H7 (cell line): ENCODE measurements at regions not wholly inside any gene's neighbourhood (a gene's known extent, or its start where the extent isn't known, plus 50 kb on each side); places are given as distances from the start of the nearest gene placed in this dataset.

Experiments used
- DNase-seq: peaks from one replicate; pipeline ENCODE4 v3.0.0; 2012
- H3K27me3 ChIP-seq: 2 replicates; pipeline ENCODE4 v1.6.0; 2011; ENCODE audit warnings: mild to moderate bottlenecking, low read length; ENCODE audit not compliant: control insufficient read depth, insufficient read depth
- H3K36me3 ChIP-seq: replicated peaks from 2 replicates; pipeline ENCODE4 v1.5.1; 2011; ENCODE audit warnings: low read length; ENCODE audit not compliant: control insufficient read depth, insufficient read depth
- H3K4me3 ChIP-seq: 2 replicates; pipeline ENCODE4 v1.5.1; 2011; ENCODE audit warnings: low read depth, mild to moderate bottlenecking, control low read depth, low read length, moderate library complexity; ENCODE audit not compliant: insufficient read depth

GRCh38 chrX:69258893-69259292, 93.6 kb upstream of the PJA1 start:
- Histone ChIP-seq H3K4me3 (no peak overlapping the region), H3K27me3 (peaks cover 32% of the 10 kb centered on the region), H3K36me3 (no peaks in the 10 kb centered on the region)
- no peak for DNase-seq

DNA sequence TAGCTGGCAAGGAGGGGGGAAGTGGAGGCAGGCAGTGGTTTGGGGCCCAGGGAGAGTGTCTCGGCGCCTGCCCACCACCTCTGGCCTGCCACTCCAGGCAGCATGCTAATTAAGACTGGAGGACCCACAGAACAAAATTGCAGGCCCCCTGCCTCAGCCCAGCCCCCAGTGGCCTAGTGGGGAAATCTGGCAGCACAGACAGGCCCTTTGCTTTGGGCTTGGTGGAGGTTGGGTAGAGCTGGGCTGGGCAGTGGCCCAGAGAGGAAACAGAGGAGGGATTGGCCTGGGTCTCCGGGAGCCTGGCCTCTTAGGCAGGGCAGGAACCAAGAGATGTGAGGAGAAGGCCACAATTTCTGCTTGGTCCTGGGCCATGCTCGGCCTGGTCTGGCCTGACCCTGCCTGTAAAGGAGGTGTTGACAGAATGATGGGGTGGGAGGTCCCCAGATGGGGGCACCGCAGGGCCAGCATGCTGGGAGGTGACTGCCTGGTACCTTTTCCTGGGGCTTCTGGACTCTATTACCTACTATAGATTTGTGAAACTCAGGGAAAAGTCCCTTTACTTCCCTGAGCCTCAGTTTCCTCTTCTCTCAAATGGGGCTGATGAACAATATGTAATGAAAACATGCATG, 92.4 kb upstream of the PJA1 start:
- Histone ChIP-seq H3K4me3 (no peak overlapping the region), H3K27me3 (peaks cover 25% of the 10 kb centered on the region), H3K36me3 (no peaks in the 10 kb centered on the region)
- DNase-seq: no peak

- no peak overlapping the region for H3K4me3 ChIP-seq
- H3K36me3 ChIP-seq: no peaks in the 10 kb centered on the region
- H3K27me3 ChIP-seq: peaks cover 15% of the 10 kb centered on the region
- DNase-seq: no peak
These were observed 91.0 kb upstream of the PJA1 start for GRCh38 chrX:69256291-69256565.

DNA sequence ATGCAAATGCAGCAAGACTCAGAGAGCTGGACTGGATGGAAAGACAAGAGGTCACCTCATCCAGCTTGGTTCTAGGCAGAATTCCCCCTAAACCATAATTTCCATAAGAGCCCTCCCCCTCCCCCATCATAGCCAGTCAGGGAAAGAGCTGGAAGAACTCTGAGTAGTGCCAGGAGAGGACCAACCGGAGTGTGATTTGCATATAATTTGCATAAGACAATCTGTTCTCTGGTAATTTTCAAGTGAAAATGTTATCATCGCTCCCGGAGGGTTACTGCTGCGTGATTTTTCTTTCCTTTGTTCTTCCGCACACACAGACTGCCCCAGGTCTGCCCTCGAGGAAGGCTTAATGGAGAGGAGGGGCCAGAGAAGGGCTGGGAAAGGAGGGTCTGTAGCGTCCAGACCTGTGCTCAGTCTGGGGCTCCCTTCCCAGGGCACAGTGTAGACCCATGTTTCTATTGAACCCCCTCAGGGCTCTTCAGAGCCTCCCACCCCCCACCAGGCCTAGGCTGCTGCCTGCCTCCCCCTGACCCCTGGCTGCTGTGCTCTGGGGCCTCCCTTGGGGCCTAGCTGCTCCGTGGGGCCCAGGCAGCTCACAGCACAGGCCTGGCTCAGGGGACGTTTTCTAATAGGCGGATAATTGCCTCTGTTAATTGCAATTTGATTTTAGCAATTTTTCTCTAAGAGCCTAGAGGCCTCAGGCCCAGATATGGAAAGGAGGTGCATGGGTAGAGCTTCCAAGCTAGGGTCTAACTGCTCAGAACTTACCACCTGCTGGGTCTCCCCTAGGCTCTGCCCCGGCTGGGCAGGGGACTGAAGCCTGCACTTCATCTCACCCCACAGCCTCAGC, 90.4 kb upstream of the PJA1 start:
- Histone ChIP-seq H3K4me3 (no peak overlapping the region), H3K27me3 (peaks cover 11% of the 10 kb centered on the region), H3K36me3 (no peaks in the 10 kb centered on the region)
- DNase-seq: no peak

DNA sequence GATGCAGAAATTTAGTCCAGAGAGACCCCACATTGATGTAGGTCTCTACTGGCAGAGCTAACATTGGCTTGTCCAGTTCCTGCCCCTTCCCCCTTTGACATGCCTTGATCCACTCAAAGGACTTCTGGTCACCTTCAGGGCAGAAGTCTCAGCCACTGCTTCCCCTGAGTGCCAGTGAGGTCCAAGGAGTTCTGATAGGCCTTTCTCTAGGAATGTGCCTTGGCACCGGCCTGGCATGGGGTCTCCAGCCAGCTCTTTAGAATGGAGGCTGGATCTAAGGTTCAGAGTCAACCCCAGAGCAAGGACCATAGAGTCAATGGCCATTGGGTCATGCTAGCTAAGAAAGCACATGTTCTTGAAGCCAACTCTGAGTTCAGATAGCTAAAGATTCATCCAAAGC, 88.6 kb upstream of the PJA1 start:
- no peaks in the 10 kb centered on the region for H3K36me3 ChIP-seq
- 0 out of 2 replicates have a peak, but pooled peaks cover 4% of the 10 kb centered on the region for H3K27me3 ChIP-seq
- H3K4me3 ChIP-seq: no peak overlapping the region
- no peak for DNase-seq

- Histone ChIP-seq H3K36me3 (no peaks in the 10 kb centered on the region), H3K27me3 (peaks cover 3% of the 10 kb centered on the region; the same call in 1 of the 2 replicates), H3K4me3 (no peak overlapping the region)
- DNase-seq: no peak
These were observed 78.0 kb upstream of the PJA1 start for GRCh38 chrX:69243276-69243675.

- no peak overlapping the region for H3K4me3 ChIP-seq
- H3K36me3 ChIP-seq: no peaks in the 10 kb centered on the region
These were observed 73.6 kb upstream of the PJA1 start for GRCh38 chrX:69238887-69239231.

GRCh38 chrX:69238114-69238886, 73.0 kb upstream of the PJA1 start:
- H3K27me3 ChIP-seq: peaks cover 3% of the 10 kb centered on the region; the same call in 1 of the 2 replicates
- H3K4me3 ChIP-seq: no peak overlapping the region
- H3K36me3 ChIP-seq: no peaks in the 10 kb centered on the region
- no peak for DNase-seq

More at GRCh38 chrX:69238887-69239231, 73.6 kb upstream of the PJA1 start:
- no peak for DNase-seq
- H3K27me3 ChIP-seq: peaks cover 3% of the 10 kb centered on the region; the same call in 1 of the 2 replicates

GRCh38 chrX:69237236-69237635, 72.0 kb upstream of the PJA1 start:
- H3K36me3 ChIP-seq: no peaks in the 10 kb centered on the region
- H3K4me3 ChIP-seq: no peak overlapping the region
- H3K27me3 ChIP-seq: peaks cover 2% of the 10 kb centered on the region; the same call in 1 of the 2 replicates
- DNase-seq: no peak

- DNase-seq: no peak
- Histone ChIP-seq H3K27me3 (no peaks in the 10 kb centered on the region), H3K36me3 (no peaks in the 10 kb centered on the region), H3K4me3 (no peak overlapping the region)
These were observed 71.4 kb upstream of the PJA1 start for GRCh38 chrX:69236641-69237040.

- H3K36me3 ChIP-seq: no peaks in the 10 kb centered on the region
- no peaks in the 10 kb centered on the region for H3K27me3 ChIP-seq
- H3K4me3 ChIP-seq: no peak overlapping the region
- no peak for DNase-seq
These were observed 69.4 kb upstream of the PJA1 start for GRCh38 chrX:69234624-69235023.

- H3K27me3 ChIP-seq: no peaks in the 10 kb centered on the region
- no peak overlapping the region for H3K4me3 ChIP-seq
- DNase-seq: no peak
- H3K36me3 ChIP-seq: no peaks in the 10 kb centered on the region
These were observed 67.7 kb upstream of the PJA1 start for GRCh38 chrX:69232945-69233344.

DNA sequence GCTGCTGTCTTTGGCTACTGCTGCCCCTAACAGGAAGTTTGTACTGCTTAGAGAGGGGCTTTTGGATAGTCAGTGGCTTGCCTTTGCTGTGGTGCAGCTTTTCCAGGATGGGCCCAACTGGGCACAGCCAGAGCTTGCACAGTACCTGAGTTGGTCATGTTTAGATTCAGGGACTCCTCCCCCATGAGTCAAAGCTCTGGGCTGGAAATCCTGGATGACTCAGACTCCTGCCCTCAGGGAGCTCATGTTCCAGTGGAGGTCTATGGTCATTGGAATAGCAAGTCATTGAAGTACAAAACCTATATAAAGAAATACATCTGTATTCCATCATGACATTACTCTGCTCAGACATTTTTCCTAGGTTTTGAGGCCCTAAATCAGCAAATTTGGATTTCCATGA, 66.7 kb upstream of the PJA1 start:
- Histone ChIP-seq H3K27me3 (no peaks in the 10 kb centered on the region), H3K36me3 (no peaks in the 10 kb centered on the region), H3K4me3 (no peak overlapping the region)
- no peak for DNase-seq

GRCh38 chrX:69229436-69229835, 64.2 kb upstream of the PJA1 start:
- no peak for DNase-seq
- Histone ChIP-seq H3K4me3 (no peak overlapping the region), H3K36me3 (no peaks in the 10 kb centered on the region), H3K27me3 (peaks cover 2% of the 10 kb centered on the region; the same call in 1 of the 2 replicates)

- H3K4me3 ChIP-seq: no peak overlapping the region
- peaks cover 5% of the 10 kb centered on the region for H3K27me3 ChIP-seq
- no peak for DNase-seq
- no peaks in the 10 kb centered on the region for H3K36me3 ChIP-seq
These were observed 63.5 kb upstream of the PJA1 start for GRCh38 chrX:69228732-69229131.
